Left lobe of liver (tissue), 2 donors: ENCODE measurements at regions not wholly inside any gene's neighbourhood (a gene's known extent, or its start where the extent isn't known, plus 50 kb on each side); places are given as distances from the start of the nearest gene placed in this dataset.

Experiments used
- ATAC-seq: fragments of 200-7000 bp; cut with Tn5 transposase; one replicate; pipeline ENCODE4 v1.9.1; 2020; ENCODE audit warnings: mild to moderate bottlenecking, moderate library complexity
- DNase-seq: peaks from one replicate; pipeline ENCODE4 v3.0.0-alpha.2; 2020; ENCODE audit warnings: low spot score
- donor health status: DM: no; HTN: no; CAD: no; lungs with moderate emphysema.
- donor health status: DM: no; HTN: yes; CAD: no.

GRCh38 chr22:48577014-48577690, 1250.5 kb downstream of the BRD1 start:
- DNase-seq, result no peak
- ATAC-seq, result peak; percentile 10

GRCh38 chr22:48576333-48577013, 1251.2 kb downstream of the BRD1 start:
- ATAC-seq (peak; percentile 53), DNase-seq (no peak)

GRCh38 chr22:48575618-48576332, 1251.9 kb downstream of the BRD1 start:
- DNase-seq, result no peak
- no peak for ATAC-seq

DNA sequence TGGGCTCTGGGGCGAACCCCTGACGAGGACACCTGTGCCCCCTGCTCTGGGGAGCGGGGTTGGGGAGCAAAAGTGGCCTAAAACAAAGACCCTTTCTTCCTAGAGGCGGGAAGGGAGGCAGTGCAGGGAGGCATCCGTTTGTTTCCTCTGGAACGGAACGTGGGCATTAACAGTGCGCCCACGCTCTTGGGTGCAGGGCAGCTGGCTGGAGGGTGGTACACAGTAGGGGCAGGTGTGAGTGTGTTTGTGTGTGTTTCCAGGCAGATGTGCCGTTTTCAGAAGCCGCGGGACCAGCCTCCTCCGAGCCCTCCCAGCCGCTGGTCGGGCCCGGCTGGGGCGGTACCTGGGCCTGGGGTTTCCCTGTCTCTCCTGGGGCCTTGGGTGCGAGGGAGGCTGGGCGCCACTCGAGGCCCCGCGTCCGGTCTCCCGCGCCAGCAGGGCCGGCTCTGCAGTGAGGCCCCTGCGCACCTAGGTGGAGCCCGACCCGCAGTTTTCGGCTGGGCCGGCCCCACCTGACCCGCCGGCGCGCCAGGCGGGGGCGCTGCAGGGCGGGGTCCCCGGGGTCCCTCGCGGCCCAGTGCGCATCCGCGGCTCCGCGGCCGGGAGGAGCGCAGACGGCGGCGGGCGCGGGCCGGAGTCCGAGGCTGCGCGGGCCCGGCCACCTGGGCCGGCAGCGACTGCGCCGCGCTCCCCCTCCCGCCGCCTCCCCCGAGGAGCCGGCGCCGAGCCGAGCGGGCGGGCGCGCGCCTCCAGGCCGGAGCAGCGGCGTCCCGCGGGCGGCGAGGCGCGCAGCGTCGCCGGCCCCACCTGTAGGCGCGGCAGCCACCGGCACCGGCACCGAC, 1252.7 kb downstream of the BRD1 start:
- ATAC-seq (peak; percentile 82), DNase-seq (no peak)

DNA sequence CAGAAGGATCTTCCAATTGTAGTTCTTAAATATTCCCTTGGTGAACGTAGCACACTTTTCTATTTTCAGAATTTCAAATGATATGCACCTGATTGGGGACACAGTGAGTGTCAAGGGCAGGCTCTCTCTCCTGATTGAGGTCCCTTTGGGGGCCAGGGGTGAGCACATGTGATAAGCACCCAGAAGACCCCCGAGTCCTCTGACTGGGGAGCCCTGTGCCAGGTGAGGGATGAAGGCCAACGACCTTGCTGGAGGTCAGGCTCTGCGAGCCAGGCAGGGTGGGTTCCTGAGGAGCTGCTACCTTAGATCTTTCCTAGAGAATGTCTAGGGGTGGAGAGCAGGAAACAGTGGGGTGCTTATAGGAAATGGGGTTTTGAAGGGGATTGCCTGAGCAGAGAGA, 1253.9 kb downstream of the BRD1 start:
- ATAC-seq, result no peak
- DNase-seq, result no peak

GRCh38 chr22:48572951-48573350, 1254.7 kb downstream of the BRD1 start:
- ATAC-seq (no peak), DNase-seq (no peak)

DNA sequence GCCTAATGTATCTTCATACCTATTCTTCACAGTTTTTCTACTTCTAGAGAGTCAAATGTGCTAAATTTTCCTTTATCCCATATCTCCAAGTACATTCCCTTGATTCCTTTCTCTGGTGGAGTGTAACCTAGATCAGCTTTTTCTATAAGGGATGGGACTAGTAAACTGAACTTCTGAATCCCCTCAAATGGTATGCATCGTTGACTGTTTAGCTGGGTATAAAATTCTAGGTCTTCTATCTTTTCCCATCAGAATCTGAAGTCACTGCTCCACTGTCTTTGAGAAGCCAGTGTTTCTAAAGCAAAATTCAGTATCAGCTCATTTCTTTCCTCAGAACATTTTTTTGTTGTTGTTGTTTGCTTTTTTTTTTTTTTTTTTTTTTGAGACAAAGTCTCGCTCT, 1256.8 kb downstream of the BRD1 start:
- ATAC-seq (no peak), DNase-seq (no peak)

DNA sequence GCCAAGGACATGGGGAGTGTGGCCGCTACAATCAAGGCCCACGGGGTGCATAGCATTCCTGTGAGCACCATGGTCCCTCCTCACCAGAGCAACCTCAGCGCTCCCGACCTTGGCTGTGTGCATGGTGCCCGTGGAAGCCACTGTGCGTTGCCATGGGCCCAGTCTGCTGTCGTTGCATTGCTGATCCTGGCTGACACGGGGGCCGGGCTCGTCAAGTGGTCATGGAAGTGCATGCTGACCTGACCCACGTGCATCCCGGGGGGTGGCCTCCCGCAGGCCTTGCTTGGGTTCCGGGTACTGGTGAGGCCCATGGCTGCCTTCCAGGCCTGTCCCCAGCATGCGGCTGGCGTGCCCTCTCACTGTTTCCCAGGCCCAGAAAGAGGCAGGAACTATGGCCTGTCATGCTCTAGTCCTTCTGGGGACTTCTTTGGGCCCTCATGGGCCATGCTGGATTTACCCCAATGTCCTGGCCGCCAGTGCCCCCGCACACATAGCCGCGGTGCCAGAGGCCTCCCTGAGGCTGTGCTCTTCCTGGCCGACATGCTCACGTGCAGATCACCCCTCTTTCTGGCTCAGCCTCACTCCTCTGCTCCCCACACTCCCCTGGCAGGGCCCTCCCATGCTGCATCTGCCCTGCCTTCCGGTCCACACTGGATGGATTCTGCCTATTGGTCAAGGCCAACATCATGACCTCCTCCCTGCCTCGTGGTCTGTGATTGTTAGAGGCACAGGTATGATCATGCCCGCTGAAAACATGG, 1258.0 kb downstream of the BRD1 start:
- ATAC-seq, result no peak
- no peak for DNase-seq

GRCh38 chr22:48568736-48569330, 1258.8 kb downstream of the BRD1 start:
- no peak for ATAC-seq
- DNase-seq, result no peak

- DNase-seq (no peak), ATAC-seq (no peak)
These were observed 1260.3 kb downstream of the BRD1 start for GRCh38 chr22:48567213-48567975.

GRCh38 chr22:48566741-48567140, 1260.9 kb downstream of the BRD1 start:
- no peak for ATAC-seq
- DNase-seq, result no peak

DNA sequence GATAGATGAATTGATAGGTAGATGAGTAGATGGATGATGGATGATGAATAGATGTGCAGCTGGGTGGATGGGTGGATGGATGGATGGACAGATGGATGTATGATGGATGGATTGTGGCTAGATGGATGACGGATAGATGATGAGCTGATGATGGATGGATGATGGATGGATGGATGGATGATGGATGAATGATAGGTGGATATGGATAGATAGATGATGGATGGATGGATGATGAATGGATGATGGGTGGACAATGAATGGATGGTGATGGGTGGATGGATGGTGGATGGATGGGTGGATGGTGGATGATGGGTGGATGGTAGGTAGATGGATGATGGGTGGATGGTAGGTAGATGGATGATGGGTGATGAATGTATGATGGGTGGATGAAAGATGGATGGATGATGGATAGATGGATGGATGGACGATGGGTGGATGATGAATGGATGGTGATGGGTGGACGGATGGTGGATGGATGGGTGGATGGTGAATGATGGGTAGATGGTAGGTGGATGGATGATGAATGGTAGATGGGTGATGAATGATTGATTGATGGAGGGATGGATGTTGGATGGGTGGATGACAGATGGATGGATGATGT, 1261.7 kb downstream of the BRD1 start:
- ATAC-seq (no peak), DNase-seq (no peak)

DNA sequence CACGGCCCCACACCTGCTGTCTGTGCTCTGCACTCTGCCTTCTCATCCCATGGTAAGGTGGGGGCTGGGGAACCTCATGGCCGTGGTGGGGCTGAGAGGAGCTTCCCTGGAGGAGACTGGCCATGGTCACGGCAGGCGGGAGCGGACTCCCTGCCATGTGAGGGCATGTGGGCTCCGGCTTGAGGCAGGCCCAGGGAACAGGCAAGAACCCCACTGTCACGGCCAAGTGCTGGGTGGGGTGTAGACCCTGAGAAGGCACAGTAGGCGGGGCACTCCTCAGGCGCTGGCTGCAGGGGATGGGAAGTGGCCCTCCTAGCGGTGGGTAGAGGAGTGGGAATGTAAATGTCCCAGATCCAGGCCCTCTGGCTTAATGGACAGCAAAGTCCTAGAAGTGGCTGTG, 1262.7 kb downstream of the BRD1 start:
- ATAC-seq (no peak), DNase-seq (no peak)

DNA sequence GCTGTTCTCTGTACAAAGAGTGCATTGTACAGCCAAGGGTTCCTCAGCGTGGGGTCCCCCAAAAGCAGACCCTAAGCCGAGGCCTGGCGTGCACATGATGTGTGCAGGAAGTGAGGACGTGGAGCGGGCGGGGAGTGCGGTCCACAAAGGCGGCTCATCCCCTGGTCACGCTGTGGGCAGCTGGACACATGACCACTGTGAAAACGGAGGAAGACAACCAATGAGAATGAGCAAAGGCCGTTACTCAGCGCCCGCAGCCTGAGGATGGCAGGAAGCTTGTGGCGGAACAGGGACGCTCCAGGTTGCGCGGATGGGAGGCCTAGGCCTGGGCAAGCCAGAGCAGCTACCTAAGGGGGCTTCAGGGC, 1263.7 kb downstream of the BRD1 start:
- DNase-seq (no peak), ATAC-seq (no peak)

DNA sequence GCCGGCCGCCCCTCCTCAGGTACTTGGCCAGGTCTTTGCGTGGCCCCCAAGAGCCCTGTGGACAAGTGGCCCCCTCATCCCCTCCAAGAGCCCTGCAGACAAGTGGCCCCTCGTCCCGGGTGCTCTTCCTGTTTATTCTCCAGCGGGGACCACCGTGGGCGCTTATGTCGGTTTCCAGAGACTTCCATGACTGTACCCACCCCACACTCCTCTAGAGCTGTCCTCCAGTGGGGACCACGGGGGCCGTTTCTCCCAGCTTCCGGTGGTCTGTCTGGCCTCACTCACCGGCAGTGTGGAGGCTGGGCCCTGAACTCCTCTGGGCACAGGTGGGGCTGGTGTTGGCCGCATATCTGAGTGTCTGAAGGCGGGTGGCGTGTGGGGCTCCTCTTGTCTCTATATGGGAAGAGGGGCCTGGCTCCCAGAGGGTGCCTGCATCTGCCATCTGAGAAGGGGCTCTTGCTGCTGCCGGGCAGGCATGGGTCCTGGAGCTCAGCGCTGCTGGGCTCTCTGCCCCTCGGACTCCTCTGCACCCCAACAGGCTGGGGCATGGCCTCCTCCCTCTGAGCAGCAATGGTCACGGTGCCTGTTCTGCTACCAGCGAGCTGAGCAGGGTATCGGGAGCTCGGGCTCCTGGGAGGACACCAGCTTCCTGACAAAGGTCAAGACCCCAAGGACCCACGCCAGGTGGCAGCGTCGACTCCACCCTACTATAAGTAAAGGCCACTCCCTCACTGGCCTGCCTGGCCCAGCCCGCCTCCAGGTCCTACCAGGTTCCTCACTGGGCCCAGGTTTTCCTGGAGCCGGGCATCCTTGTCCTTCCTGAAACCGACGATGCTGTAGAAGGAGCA, 1264.3 kb downstream of the BRD1 start:
- DNase-seq, result no peak
- ATAC-seq, result no peak

- DNase-seq, result no peak
- ATAC-seq, result no peak
These were observed 1266.0 kb downstream of the BRD1 start for GRCh38 chr22:48561676-48562075.

DNA sequence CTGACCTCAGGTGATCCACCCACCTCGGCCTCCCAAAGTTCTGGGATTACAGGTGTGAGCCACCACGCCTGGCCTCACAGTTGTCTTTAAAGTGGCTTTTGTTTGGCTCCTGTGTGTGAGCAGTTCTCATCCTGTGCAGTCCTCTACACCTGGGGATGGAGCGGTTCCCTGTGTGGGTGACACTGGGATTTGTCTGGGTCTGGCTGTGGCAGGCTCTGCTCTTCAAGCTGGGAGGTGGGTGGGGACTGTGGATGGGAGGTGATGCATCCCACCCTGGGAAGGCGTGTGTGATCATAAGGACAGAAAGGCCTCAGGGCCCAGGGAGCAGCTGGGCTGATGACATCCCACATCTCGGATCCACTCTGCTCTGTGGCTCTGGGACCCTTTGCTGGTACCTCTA, 1266.8 kb downstream of the BRD1 start:
- ATAC-seq (no peak), DNase-seq (no peak)

- ATAC-seq, result no peak
- no peak for DNase-seq
These were observed 1267.3 kb downstream of the BRD1 start for GRCh38 chr22:48560389-48560751.
